RWPE1 (cell line): ENCODE measurements at regions not wholly inside any gene's neighbourhood (a gene's known extent, or its start where the extent isn't known, plus 50 kb on each side); places are given as distances from the start of the nearest gene placed in this dataset.
"Not testable (repeated sequence)": the region's sequence is repeated elsewhere in the genome, so short reads cannot be mapped to it uniquely, and the experiment has no call there.

Source experiments
- CTCF ChIA-PET: fragments of 350-600 bp; sonication (Branson Sonifier 250); formaldehyde crosslinking; extraction: SDS; loops from one replicate; lab custom pipeline; 2021; lab: Yijun Ruan, JAX
- POLR2A ChIA-PET: fragments of 400-600 bp; formaldehyde crosslinking; extraction: SDS; loops from one replicate; lab custom pipeline; 2020; ENCODE audit warnings: antibody characterized with exemption; ENCODE audit not compliant: low non-redundant PET; lab: Yijun Ruan, JAX
- DNase-seq: peaks from one replicate; pipeline ENCODE4 v3.0.0; 2012; ENCODE audit warnings: low spot score
- H3K27ac ChIP-seq: fragments of 450-650 bp; 2 replicates; pipeline ENCODE4 v1.5.1; 2017
- CTCF ChIP-seq: fragments of 450-650 bp; conservative IDR thresholded peaks from 2 replicates; pipeline ENCODE4 v1.5.1; 2017; ENCODE audit warnings: low read depth, mild to moderate bottlenecking

- no peak for TF ChIP-seq CTCF
- POLR2A ChIA-PET = no interaction called here
- H3K27ac ChIP-seq = no peak overlapping the region
- CTCF ChIA-PET = no interaction called here
- DNase-seq = no peak
These were observed 933.4 kb downstream of the KCNJ2 start for GRCh38 chr17:71102777-71103176.

DNA sequence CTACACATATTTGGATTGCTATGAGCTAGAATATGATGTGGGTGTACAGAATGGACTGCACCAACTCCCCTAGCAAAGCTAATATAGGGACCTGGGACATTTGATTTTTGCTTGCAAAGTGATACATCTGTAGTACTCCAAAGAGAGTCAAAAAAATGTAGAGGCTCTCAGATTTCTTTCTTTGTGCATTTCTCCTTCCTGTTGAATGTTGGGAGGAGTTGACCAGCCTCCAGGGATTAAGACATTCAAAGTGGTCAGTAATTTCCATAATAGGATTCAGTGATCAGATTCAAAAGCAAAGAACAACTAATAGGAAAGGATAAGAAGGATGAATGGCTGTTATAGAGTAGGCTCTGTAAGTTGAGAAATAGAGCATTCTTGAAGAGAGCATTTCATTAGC lies 934.9 kb downstream of the KCNJ2 start:
- CTCF ChIA-PET = interaction anchor here (0.6 to 1.2 kb wide), 2 partner anchors 11 to 19 kb away, joined by 4 read pairs; no protein-coding TSS in a partner anchor
- POLR2A ChIA-PET = no interaction called here
- no peak for DNase-seq
- no peak for TF ChIP-seq CTCF
- H3K27ac ChIP-seq = no peak overlapping the region

DNA sequence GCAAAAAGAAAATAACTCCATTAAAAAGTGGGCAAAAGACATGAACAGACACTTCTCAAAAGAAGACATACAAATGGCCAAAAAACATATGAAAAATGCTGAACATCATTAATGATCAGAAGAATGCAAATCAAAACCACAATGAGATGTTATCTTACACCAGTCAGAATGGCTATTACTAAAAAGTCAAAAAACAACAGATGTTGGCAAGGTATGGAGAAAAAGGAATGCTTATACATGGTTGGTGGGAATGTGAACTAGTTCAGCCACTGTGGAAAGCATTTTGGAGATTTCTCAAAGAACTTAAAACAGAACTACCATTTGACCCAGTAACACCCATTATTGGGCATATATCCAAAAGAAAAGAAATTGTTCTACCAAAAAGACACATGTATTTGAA lies 936.7 kb downstream of the KCNJ2 start:
- H3K27ac ChIP-seq, DNase-seq, POLR2A ChIA-PET, CTCF ChIA-PET: not testable (repeated sequence)

DNA sequence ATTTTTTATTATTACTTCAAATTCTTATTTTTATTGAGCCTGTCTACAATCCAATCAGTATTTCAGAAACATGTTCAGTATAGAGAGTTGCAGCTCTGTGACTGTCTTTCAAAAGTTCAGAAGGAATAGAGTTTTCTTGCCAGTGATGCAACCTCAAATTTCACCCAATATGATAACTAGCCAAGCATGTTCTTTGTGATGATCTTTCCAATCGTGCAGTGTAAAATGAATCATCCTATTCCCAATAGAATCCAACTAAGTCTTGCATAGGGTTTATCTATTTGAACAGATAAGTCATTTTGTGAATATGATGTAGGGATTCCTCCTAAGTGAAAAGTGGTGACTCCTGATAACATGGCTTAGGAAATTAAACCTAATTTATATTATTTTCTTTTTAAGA lies 937.8 kb downstream of the KCNJ2 start:
- no peak for TF ChIP-seq CTCF
- no peak for DNase-seq
- ChIA-PET POLR2A (no interaction called here), CTCF (interaction anchor here (0.7 kb wide), 1 partner anchor 154 kb away, joined by 4 read pairs; no protein-coding TSS in a partner anchor)
- H3K27ac ChIP-seq = no peak overlapping the region

DNA sequence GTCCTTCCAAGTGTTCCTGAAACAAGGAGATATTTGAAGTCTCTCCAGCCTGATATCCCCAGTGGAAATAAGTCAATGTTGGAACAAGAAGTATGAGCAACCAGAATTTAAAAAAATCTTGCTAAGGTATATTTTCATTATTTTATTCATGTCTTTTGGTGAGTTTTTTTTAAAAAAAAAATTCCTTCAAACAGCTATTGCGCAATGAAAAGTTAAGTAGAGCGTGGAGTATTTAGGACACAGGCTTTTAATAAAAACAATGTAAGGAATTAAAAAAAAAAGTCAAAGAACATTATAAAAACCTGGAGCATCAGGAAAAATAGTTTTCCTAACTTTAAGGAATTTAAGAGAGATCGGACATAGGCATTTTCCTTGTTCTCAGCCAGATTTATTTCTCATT lies 940.4 kb downstream of the KCNJ2 start:
- no peak for DNase-seq
- CTCF ChIA-PET = interaction anchor here (0.5 to 0.7 kb wide), 3 partner anchors 26 to 966 kb away, joined by 3 to 4 read pairs (median 3); no protein-coding TSS in a partner anchor

DNA sequence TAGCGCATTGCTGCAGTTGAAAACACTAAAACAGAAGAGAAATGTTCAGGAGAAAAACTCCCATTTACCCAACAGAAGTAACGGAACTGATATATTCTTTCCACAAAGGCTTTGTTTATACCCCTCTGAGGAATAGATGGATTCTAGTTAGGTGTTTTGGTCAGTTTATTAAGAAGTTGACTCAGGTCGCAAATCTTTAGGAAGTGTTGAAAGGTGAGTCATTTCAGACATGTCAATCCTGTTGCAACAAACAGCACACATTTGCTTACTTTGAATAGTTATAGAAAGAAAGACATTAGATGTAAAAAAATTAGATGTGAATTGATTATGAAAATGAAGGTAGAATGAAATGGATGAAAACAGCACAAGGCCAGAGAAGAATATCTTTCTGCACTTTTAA lies 941.0 kb downstream of the KCNJ2 start:
- TF ChIP-seq CTCF = no peak
- POLR2A ChIA-PET = no interaction called here
- DNase-seq = peak; percentile 42
- H3K27ac ChIP-seq = no peak overlapping the region
- CTCF ChIA-PET = interaction anchor here (0.6 to 0.7 kb wide), 3 partner anchors 25 to 343 kb away, joined by 3 to 4 read pairs (median 3); no protein-coding TSS in a partner anchor

More for the DNA sequence above, 940.4 kb downstream of the KCNJ2 start:
- no peak overlapping the region for H3K27ac ChIP-seq
- POLR2A ChIA-PET = no interaction called here
- no peak for TF ChIP-seq CTCF

- no peak overlapping the region for H3K27ac ChIP-seq
- POLR2A ChIA-PET = no interaction called here
- no peak for TF ChIP-seq CTCF
- DNase-seq = no peak
- CTCF ChIA-PET = no interaction called here
These were observed 942.1 kb downstream of the KCNJ2 start for GRCh38 chr17:71111460-71111859.
